Heart right ventricle (tissue), 16 donors: ENCODE measurements at regions not wholly inside any gene's neighbourhood (a gene's known extent, or its start where the extent isn't known, plus 50 kb on each side); places are given as distances from the start of the nearest gene placed in this dataset.

Experiments
- ATAC-seq, 8 donors: fragments of 200-7000 bp; cut with Tn5 transposase; one replicate each; pipeline ENCODE4 v1.9.1; 2020; ENCODE audit warnings: mild to moderate bottlenecking in 8 of 8, moderate library complexity in 8 of 8, moderate number of reproducible peaks in 1 of 8
- DNase-seq, 2 donors: peaks; one replicate each; pipeline ENCODE4 v3.0.0-alpha.2; 2020
- H3K27ac ChIP-seq, 10 donors: fragments of 200-600 bp; sonication (generic) in 2 of 10; one replicate each; pipeline versions ENCODE4 v1.5.0 to v1.8.0; 2020 to 2022; ENCODE audit warnings: mild to moderate bottlenecking in 3 of 10
- H3K27me3 ChIP-seq, 7 donors: fragments of 200-600 bp; one replicate each; pipeline ENCODE4 v1.8.0; 2021 to 2022; ENCODE audit warnings: mild to moderate bottlenecking in 2 of 7
- H3K36me3 ChIP-seq, 9 donors: fragments of 200-600 bp; sonication (generic) in 1 of 9; one replicate each; pipeline versions ENCODE4 v1.5.0 to v1.8.0; 2020 to 2022; ENCODE audit warnings: mild to moderate bottlenecking in 2 of 9
- H3K4me1 ChIP-seq, 9 donors: fragments of 200-600 bp; sonication (generic) in 1 of 9; one replicate each; pipeline versions ENCODE4 v1.5.0 to v1.8.0; 2020 to 2022; ENCODE audit warnings: mild to moderate bottlenecking in 4 of 9
- H3K4me3 ChIP-seq, 10 donors: fragments of 200-600 bp; sonication (generic) in 2 of 10; one replicate each; pipeline versions ENCODE4 v1.5.0 to v1.8.0; 2020 to 2022; ENCODE audit warnings: mild to moderate bottlenecking in 7 of 10, moderate library complexity in 2 of 10
- H3K9me3 ChIP-seq, 11 donors: fragments of 200-600 bp in 10 of 11; sonication (generic) in 2 of 11; one replicate each; pipeline versions ENCODE4 v1.5.0 to v1.8.0; 2013 to 2022; ENCODE audit warnings: mild to moderate bottlenecking in 2 of 11, control low read depth in 1 of 11, moderate library complexity in 1 of 11
- WGBS, 2 donors: extraction: QIAGEN DNeasy Blood & Tissue Kit; methylation state at CpG; one replicate each; pipeline ENCODE4 v1.1.7; 2013; ENCODE audit warnings: inconsistent platforms in 1 of 2; 5-methylcytosine and 5-hydroxymethylcytosine counted together
- intact Hi-C, 10 donors: fragments of 100-400 bp; cut with DNase I; formaldehyde crosslinking; loops; one replicate each; pipeline versions ENCODE4 v1.11.1 to v1.14.2; 2022
- TF ChIP-seq, protein P1 (sequence below), 9 donors: fragments of 200-600 bp; sonication (generic) in 2 of 9; IDR thresholded peaks; one replicate each; pipeline versions ENCODE4 v1.5.0 to v1.8.0; 2021 to 2022; ENCODE audit warnings: antibody characterized with exemption in 9 of 9, mild to moderate bottlenecking in 5 of 9, moderate library complexity in 1 of 9
- donor health status: Arrhythmogenic right ventricular cardiomyopathy.
- donor health status: ischemic (EF 13 %, LVEDD 7.1; RV severe dilation, severe dysfunction).
- donor health status: healthy with polysubstance abuse.
- donor health status: DM: no; HTN: yes; CAD: no.
- donor health status: DM: no; HTN: no; CAD: no.
- donor health status: ischemic (EF 25% LVEDD 6.9; RV normal size, moderate dysfunction).
- donor health status: ischemic (EF 25% LVEDD 5.7; RV mildly dilated, moderate dysfunction).
- donor health status: healthy.
- donor health status: DM: yes; HTN: yes; CAD: no.
- donor health status: Ischemic cardiomyopathy.
- donor health status: ischemic (EF 35%, LVEDD 5.7; RV mildly dilated, moderate dysfunction).
- donor health status: nonischemic (EF 11% LVEDD 7.7; RV severe dilation, severe dysfunction).
- donor health status: DM: yes; HTN: yes; CAD: no.
- donor health status: PGD.
- donor health status: ischemic (EF 29% LVEDD 5.4; RV normal size, mild dysfunction).
- donor health status: nonischemic (EF 23%, LVEDD 6.1; RV moderate dilation, normal function).

DNA sequence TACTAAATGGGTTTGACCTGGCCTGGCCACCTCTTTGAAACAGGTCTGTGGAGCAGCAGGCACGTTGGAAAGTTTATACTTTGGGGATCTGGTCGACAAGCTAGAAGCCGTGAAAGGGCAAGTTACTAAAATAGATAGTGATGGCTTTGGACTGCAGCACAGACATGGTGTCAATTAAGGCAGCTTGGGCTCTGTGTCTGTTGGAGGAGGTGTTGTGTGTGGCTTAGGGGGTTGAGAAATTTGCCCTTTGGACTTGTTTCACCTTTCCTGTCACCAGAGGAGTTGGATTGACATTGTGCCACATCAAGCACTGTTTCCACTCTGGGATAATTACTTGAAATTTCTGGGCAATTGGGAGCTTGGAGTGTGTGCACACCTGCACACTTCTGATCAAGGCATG is 251.8 kb upstream of the MKI67 start:
- Histone ChIP-seq H3K4me1 (no peaks in the 10 kb centered on the region), H3K36me3 (no peaks in the 10 kb centered on the region), H3K9me3 (no peaks in the 10 kb centered on the region), H3K27me3 (peaks cover 0 to 57% (median 25%) of the 10 kb centered on the region in 7 donors), H3K27ac (no peak overlapping the region), H3K4me3 (no peak overlapping the region)
- 48 to 55% methylated on average over 3 of the region's 3 CpGs for WGBS, 2 donors
- intact Hi-C loops: no loop called here
- DNase-seq: no peak
- TF ChIP-seq, protein P1, sequence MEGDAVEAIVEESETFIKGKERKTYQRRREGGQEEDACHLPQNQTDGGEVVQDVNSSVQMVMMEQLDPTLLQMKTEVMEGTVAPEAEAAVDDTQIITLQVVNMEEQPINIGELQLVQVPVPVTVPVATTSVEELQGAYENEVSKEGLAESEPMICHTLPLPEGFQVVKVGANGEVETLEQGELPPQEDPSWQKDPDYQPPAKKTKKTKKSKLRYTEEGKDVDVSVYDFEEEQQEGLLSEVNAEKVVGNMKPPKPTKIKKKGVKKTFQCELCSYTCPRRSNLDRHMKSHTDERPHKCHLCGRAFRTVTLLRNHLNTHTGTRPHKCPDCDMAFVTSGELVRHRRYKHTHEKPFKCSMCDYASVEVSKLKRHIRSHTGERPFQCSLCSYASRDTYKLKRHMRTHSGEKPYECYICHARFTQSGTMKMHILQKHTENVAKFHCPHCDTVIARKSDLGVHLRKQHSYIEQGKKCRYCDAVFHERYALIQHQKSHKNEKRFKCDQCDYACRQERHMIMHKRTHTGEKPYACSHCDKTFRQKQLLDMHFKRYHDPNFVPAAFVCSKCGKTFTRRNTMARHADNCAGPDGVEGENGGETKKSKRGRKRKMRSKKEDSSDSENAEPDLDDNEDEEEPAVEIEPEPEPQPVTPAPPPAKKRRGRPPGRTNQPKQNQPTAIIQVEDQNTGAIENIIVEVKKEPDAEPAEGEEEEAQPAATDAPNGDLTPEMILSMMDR (IDR thresholded peaks at IDR 0.05): no peak
- peak in 2 of 8 donors; percentile 33 to 82 for ATAC-seq

DNA sequence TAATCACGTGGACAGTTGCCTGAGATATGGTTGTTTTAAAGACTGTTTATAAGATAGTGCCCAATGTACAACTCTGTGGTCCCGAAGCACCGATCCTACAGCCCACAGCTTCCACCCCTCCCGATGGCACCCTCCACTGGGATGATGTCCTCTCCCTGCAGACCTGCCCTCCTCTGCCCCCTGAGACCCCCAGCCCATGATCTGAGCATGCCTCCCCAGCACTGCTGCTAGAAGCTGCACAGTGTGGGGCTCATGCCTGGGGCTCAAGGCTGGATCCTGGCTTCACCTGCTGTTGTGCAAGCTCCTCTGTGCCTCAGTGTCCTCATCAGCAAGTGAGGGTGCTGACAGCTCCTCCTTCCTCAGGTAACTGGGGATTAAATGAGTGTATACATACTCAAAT is 254.7 kb upstream of the MKI67 start:
- TF ChIP-seq, protein P1 (IDR thresholded peaks at IDR 0.05): no peak
- no peak for ATAC-seq
- intact Hi-C loops: no loop called here
- Histone ChIP-seq H3K27me3 (peaks cover 0 to 34% (median 9%) of the 10 kb centered on the region in 7 donors), H3K4me3 (no peak overlapping the region), H3K9me3 (no peaks in the 10 kb centered on the region), H3K36me3 (no peaks in the 10 kb centered on the region), H3K4me1 (no peaks in the 10 kb centered on the region), H3K27ac (no peak overlapping the region)
- WGBS, 2 donors: 86 to 88% methylated on average over 4 of the region's 4 CpGs
- no peak for DNase-seq

DNA sequence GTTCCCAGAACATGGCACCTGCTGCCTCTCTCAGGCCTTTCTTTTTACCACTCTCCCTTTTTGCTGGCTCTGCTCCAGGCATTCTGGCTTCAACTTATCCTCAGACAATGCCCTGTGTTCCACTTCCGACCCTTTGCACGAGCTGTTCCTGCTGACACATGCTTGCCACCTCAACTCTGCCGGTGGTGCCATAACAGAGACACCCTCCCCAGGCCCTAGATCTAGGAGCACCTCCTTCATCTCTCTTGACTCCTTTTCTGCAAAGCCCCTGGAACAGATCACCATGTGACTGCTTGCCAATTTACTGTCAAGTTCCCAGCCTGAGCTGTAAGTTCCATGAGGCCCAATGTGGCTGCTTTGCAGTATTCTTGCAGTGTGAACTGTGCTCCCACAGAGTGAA is 256.0 kb upstream of the MKI67 start:
- no peaks in the 10 kb centered on the region for H3K36me3 ChIP-seq
- DNase-seq: no peak
- intact Hi-C loops: no loop called here
- no peaks in the 10 kb centered on the region for H3K4me1 ChIP-seq
- H3K27ac ChIP-seq: no peak overlapping the region
- peaks cover 0 to 43% (median 9%) of the 10 kb centered on the region in 7 donors for H3K27me3 ChIP-seq
- no peak for ATAC-seq
- no peak overlapping the region for H3K4me3 ChIP-seq
- H3K9me3 ChIP-seq: no peaks in the 10 kb centered on the region
- TF ChIP-seq, protein P1 (IDR thresholded peaks at IDR 0.05): no peak
- WGBS, 2 donors: 39 to 41% methylated on average over 3 of the region's 3 CpGs

DNA sequence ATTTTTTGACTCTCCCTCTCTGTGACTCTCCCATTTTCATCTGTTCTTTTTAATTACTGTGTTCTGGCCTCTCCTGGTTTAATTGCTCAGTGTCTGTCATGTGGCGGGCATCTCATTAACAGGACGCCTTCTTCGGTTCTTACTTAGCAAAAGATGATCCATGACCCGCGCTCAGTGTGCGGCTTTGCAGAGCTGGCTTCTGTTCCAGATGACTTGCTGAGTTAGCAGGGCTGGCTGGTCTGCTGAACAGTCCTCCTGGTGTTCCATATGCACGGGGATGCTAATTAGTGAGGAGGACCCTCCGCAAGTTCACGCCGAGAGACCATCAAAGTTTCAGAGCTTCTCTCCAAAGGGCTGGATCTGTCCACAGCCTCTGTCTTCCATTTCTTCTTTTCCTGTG is 258.6 kb upstream of the MKI67 start:
- DNase-seq: no peak
- H3K27me3 ChIP-seq: peaks cover 0 to 47% (median 18%) of the 10 kb centered on the region in 7 donors
- H3K4me1 ChIP-seq: no peaks in the 10 kb centered on the region
- no peaks in the 10 kb centered on the region for H3K9me3 ChIP-seq
- TF ChIP-seq, protein P1 (IDR thresholded peaks at IDR 0.05): no peak
- H3K4me3 ChIP-seq: no peak overlapping the region
- ATAC-seq: no peak
- WGBS, 2 donors: 94 to 95% methylated on average over 10 of the region's 10 CpGs
- intact Hi-C loops: no loop called here
- no peaks in the 10 kb centered on the region for H3K36me3 ChIP-seq
- no peak overlapping the region for H3K27ac ChIP-seq
